ENCODE measurements at regions not wholly inside any gene's neighbourhood (a gene's known extent, or its start where the extent isn't known, plus 50 kb on each side); places are given as distances from the start of the nearest gene placed in this dataset.

DNA sequence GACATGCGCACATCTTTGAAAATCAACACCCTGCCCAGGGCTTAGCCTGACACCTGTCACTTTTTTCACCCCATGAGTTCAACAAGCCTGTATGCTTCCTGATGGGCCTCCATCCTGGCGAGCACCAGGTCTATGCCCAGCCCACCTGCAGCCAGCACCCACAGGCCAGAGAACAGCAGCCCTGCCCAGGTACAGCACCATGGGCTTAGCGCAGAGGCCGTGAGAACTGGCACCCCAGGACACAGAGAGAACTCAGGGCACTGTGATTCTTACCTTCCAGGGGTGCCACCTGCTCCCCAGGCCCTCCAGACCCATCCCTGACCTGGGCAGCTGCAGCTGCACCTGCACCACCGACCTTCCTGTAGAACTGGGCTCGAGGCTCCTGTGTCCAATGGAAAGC, 536.6 kb downstream of the TCERG1L start:
- Mint-ChIP-seq H3K9me3 (no peaks in the 10 kb centered on the region), H3K27me3 (peaks cover 2% of the 10 kb centered on the region), H3K36me3 (ENCODE audit: low read depth) (no peaks in the 10 kb centered on the region), H3K27ac (no peak overlapping the region), H3K4me3 (no peak overlapping the region), H3K4me1 (no peaks in the 10 kb centered on the region)
- no peak for ATAC-seq
- no peak for DNase-seq

DNA sequence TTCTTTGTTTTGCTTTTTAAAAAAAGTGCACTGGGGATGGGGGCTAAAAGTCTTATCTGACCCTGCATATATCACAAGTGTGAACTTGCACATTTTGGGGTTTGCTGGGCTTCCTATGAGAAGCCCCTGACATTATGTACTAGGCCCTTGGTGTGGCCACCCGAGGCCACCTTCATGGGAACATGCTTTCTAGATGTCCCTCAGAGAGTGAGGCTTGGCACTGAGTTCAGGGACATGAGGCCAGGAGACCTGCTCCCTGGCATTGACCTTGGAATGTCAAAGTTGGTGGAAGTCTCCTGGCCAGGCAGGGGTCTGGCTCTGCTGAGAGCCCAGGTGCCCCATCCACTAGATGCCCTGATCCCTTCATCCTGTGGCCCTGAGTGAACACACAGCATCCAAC, 536.2 kb downstream of the TCERG1L start:
- peaks cover 2% of the 10 kb centered on the region for H3K27me3 Mint-ChIP-seq
- H3K4me3 Mint-ChIP-seq: no peak overlapping the region
- H3K4me1 Mint-ChIP-seq: no peaks in the 10 kb centered on the region
- ATAC-seq: no peak
- H3K36me3 Mint-ChIP-seq (ENCODE audit: low read depth): no peaks in the 10 kb centered on the region
- H3K9me3 Mint-ChIP-seq: no peaks in the 10 kb centered on the region
- H3K27ac Mint-ChIP-seq: no peak overlapping the region
- no peak for DNase-seq

DNA sequence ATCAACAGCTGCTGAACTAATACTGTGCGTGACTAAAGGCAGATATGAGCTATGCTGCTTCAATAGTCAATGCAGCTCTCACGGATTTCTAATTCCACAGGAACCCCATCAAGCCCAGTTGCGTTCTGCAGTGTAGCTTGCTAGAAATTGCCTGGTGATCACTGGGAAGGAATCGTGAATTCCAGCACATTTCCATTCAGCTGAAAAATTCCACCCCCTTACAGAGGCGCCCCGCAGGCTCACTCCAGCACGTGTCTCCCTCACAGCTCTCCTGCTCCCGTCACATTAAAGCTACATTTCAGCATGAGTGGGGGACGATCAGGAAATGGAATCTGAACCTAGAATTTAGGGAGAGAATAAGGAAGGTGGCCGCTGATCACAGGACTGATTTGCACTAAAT, 534.8 kb downstream of the TCERG1L start:
- DNase-seq: no peak
- Mint-ChIP-seq H3K36me3 (ENCODE audit: low read depth) (no peaks in the 10 kb centered on the region), H3K4me1 (no peaks in the 10 kb centered on the region), H3K9me3 (no peaks in the 10 kb centered on the region), H3K27me3 (peaks cover 2% of the 10 kb centered on the region), H3K27ac (no peak overlapping the region), H3K4me3 (no peak overlapping the region)
- no peak for ATAC-seq

DNA sequence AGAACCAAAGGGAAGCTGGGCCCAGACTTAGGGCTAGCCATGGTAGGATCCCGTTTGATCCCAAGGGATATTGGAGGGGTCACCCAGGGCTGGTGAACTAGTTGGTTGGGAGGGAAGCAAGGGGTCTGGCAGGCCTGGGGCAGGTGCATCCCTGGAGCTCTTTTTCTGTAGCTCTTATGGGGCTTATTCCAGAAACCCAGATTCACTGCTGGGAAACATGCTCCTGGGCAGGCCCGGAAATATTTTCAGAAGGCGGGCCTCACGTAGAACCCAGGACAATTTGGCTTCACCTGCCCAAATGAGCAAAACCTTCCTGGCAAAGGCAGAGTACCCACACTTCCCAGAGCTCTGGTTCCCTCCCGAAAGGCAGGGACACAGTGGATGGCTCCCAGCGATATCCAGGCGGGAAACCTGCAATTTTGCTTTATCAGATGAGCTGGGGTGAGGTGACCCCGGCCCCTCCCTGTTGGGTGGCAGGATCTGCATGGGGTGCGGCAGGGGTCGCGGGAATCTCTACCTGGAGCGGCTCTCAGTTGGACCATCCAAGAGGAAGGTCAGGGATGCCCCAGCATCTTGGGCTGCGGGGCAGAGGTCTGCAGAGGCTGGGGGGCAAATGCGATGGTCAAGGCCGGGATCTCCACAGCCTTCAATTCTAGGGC, 533.9 kb downstream of the TCERG1L start:
- ATAC-seq (no peak), DNase-seq (no peak)
- Mint-ChIP-seq H3K9me3 (no peaks in the 10 kb centered on the region), H3K27ac (no peak overlapping the region), H3K27me3 (peaks cover 2% of the 10 kb centered on the region), H3K36me3 (ENCODE audit: low read depth) (no peaks in the 10 kb centered on the region), H3K4me3 (no peak overlapping the region), H3K4me1 (no peaks in the 10 kb centered on the region)

DNA sequence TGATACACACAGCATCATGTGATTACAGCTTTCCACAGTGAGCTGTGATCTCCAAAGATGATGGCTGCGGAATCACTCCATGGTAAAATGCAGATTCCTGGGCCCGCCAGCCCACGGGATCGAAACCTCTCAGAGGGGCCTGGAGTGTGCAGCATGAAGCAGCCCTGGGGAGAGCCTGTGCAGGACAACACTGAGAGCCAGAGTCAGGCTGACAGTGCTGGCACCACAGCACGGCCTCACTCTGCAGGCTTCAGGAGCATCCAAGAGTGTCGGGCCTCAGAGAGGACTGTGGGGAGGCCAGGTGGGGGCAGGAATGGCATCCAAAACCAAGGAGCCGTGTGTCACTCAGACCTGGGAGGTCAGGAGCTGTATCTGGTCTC, 533.4 kb downstream of the TCERG1L start:
- no peaks in the 10 kb centered on the region for H3K36me3 Mint-ChIP-seq (ENCODE audit: low read depth)
- DNase-seq (no peak), ATAC-seq (no peak)
- no peaks in the 10 kb centered on the region for H3K4me1 Mint-ChIP-seq
- no peak overlapping the region for H3K27ac Mint-ChIP-seq
- no peak overlapping the region for H3K4me3 Mint-ChIP-seq
- no peaks in the 10 kb centered on the region for H3K9me3 Mint-ChIP-seq
- peaks cover 2% of the 10 kb centered on the region for H3K27me3 Mint-ChIP-seq

DNA sequence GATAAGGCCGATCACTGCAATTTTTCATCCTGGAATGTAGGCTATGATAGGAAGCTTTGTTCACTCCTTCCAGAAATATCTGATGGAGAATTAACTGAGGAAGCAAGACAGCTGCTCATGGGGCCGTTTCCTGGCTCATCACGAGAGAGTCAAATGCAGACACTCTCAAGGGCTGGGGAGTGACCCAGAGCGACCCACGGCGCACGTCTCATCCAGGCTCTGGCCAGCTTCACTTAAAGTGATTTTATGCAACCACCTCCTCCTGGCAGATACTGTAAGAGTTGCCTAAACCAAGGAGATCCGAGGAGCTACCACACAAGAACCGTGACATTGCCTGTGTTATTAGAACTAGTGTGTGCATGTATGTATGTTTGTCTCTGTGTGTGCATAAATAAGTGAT, 530.8 kb downstream of the TCERG1L start:
- Mint-ChIP-seq H3K9me3 (no peaks in the 10 kb centered on the region), H3K4me3 (no peak overlapping the region), H3K27me3 (no peaks in the 10 kb centered on the region), H3K36me3 (ENCODE audit: low read depth) (no peaks in the 10 kb centered on the region), H3K4me1 (no peaks in the 10 kb centered on the region), H3K27ac (no peak overlapping the region)
- DNase-seq (no peak), ATAC-seq (no peak)

DNA sequence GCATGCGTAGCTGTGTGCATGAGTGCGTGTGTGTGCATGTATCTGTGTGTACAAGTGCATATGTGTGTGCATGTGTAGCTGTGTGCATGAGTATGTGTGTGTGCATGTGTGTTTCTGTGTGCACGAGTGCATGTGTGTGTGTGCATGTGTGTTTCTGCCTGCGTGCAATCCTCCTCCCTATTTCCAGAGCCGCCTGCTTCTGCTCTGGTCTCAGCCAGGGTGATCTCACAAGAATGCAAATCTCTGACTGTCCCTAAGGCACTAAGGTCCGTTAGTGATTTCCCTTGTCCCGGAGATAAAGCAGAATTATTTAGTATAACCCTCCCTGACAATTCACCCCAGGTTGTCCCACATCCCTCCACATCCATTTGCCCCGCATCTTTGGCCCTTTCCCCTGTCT, 530.3 kb downstream of the TCERG1L start:
- no peak overlapping the region for H3K27ac Mint-ChIP-seq
- H3K27me3 Mint-ChIP-seq: no peaks in the 10 kb centered on the region
- H3K4me3 Mint-ChIP-seq: no peak overlapping the region

DNA sequence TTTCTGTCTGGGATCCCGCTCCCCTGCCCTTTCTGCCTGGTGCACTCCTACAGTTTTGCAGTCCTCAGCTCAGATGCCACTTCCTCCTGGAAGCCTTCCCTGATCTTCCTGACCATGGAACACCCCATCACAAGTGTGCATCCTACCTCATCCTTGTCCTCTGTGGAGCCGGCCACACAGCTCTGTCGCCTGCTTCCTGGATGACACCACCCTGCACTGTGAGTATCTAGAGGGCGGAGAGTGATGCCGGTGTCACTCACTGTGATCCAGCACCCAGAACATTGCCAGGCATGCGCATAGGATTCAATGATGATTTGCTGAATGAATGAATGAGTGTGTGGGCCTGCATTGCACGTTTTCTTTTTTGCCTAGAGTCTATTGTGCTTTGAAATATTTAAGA, 529.9 kb downstream of the TCERG1L start:
- Mint-ChIP-seq H3K4me3 (no peak overlapping the region), H3K36me3 (ENCODE audit: low read depth) (no peaks in the 10 kb centered on the region), H3K27ac (no peak overlapping the region), H3K9me3 (no peaks in the 10 kb centered on the region), H3K4me1 (no peaks in the 10 kb centered on the region), H3K27me3 (no peaks in the 10 kb centered on the region)
- ATAC-seq (no peak), DNase-seq (no peak)

More for the DNA sequence above, 530.3 kb downstream of the TCERG1L start:
- Mint-ChIP-seq H3K9me3 (no peaks in the 10 kb centered on the region), H3K4me1 (no peaks in the 10 kb centered on the region), H3K36me3 (ENCODE audit: low read depth) (no peaks in the 10 kb centered on the region)
- DNase-seq: no peak
- ATAC-seq: no peak

DNA sequence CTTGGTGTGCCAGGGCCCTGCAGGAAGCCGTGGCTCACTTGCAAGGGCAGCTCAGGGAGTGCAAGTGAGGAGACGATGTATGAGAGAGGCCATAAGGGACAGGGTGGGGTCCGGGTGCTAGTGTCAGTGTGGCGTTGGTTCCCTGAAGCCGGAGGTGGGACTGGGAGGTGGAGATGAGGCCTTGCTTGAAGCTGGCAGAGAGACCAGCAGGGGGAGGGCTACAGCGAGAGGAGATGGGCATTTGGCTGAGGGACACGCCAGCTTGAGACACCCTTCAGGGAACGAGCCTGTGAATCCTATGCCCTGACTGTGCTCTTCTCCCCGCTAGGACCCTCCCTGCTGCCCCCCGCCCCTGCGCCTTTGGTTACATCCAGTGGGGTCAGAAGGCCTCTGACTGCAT, 529.1 kb downstream of the TCERG1L start:
- no peaks in the 10 kb centered on the region for H3K36me3 Mint-ChIP-seq (ENCODE audit: low read depth)
- ATAC-seq (no peak), DNase-seq (no peak)
- no peaks in the 10 kb centered on the region for H3K27me3 Mint-ChIP-seq
- no peak overlapping the region for H3K4me3 Mint-ChIP-seq
- no peak overlapping the region for H3K27ac Mint-ChIP-seq
- H3K4me1 Mint-ChIP-seq: no peaks in the 10 kb centered on the region
- H3K9me3 Mint-ChIP-seq: no peaks in the 10 kb centered on the region

DNA sequence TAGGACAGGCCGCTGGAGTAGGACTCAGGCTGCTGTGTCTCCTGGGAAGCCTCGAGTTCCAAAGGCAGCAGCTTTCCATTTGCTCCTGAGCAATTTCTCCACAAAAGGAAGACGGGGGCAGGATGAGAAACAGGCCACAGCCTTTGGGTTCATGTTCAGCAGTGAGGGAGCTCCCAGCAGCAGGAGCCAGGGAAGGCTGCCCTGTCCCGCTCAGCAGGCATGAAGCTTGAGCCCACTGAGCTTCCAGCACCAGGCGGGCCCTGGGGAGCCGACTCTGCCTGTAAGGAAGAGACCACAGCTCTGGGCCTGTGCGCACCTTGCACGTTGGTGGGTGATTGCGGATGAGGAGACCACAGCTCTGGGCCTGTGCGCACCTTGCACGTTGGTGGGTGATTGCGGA, 527.2 kb downstream of the TCERG1L start:
- Mint-ChIP-seq H3K4me1 (no peaks in the 10 kb centered on the region), H3K4me3 (no peak overlapping the region), H3K36me3 (ENCODE audit: low read depth) (no peaks in the 10 kb centered on the region), H3K9me3 (no peaks in the 10 kb centered on the region), H3K27ac (no peak overlapping the region), H3K27me3 (no peaks in the 10 kb centered on the region)
- no peak for DNase-seq
- ATAC-seq: no peak

DNA sequence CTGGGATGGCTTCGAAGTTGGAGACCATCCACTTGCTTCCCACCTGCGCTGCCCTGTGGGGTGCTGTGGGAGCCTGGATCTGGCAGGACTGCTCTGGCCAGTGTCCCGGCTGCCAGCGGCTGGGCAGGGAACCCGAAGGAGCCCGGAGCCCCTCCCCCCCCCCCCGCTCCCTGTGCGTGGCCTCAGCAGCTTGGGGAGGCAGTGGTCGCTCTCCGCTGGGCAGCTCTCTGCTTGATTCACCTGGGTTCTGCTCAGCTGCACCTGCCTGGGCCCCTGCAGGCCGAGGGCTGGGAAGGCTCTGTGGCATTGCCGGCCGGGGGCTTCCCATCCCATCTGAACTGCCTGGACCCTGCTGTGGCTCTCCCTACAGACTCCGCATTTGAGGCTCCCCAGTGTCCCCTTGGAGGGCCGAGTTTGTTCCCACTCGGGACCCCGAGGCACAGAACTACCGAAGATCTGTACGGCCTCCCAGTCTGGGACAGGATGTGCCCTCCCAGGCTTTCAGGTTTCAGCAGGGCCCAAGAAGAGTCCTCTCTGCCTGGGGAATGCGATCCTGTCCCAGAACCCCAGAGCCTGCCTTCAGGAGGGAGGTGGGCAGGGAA, 525.1 kb downstream of the TCERG1L start:
- ATAC-seq: no peak
- DNase-seq: no peak
- Mint-ChIP-seq H3K36me3 (ENCODE audit: low read depth) (no peaks in the 10 kb centered on the region), H3K4me3 (no peak overlapping the region), H3K9me3 (no peaks in the 10 kb centered on the region), H3K4me1 (no peaks in the 10 kb centered on the region), H3K27ac (no peak overlapping the region), H3K27me3 (no peaks in the 10 kb centered on the region)

DNA sequence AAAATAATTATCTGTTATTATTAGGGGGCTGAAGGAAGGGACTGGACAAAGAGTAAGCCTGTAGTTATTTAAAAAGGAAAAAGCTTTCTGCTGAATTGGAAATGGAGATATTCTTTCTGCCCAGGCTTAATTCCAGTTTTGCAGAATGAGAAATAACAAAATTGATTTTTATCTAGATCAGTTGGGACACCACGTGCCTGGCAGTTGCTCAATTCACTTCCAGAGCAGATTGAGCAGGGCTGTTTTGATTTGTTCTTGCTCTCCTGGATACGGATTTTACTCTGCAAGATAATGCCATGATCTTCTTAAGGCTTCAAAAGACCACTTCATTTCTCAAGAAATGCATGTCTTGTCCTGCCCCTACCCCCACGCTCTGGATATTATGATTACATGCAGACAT, 524.3 kb downstream of the TCERG1L start:
- no peak for DNase-seq
- H3K4me3 Mint-ChIP-seq: no peak overlapping the region
- no peaks in the 10 kb centered on the region for H3K9me3 Mint-ChIP-seq
- no peaks in the 10 kb centered on the region for H3K4me1 Mint-ChIP-seq
- H3K27me3 Mint-ChIP-seq: no peaks in the 10 kb centered on the region
- no peaks in the 10 kb centered on the region for H3K36me3 Mint-ChIP-seq (ENCODE audit: low read depth)
- no peak for ATAC-seq
- H3K27ac Mint-ChIP-seq: no peak overlapping the region

DNA sequence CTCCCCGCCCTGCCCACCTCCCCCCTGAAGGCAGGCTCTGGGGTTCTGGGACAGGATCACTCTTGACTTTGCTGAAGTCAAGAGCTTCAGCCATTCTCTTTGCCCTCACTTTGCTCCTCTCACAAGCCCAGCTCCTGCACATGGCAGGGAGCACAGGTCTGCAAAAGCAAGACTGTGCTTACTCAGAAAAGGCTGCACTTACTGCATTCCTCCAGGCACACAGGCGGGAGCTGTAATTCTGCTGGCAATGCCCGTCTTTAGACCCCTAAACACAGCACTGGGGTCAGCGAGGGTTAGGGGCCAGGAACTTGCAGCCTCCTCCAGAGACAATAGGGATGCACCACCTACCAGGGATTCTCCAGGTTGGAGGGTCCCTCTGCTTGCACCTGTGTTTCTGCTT, 523.7 kb downstream of the TCERG1L start:
- Mint-ChIP-seq H3K27me3 (no peaks in the 10 kb centered on the region), H3K4me1 (no peaks in the 10 kb centered on the region), H3K36me3 (ENCODE audit: low read depth) (no peaks in the 10 kb centered on the region), H3K9me3 (no peaks in the 10 kb centered on the region), H3K4me3 (no peak overlapping the region), H3K27ac (no peak overlapping the region)
- no peak for ATAC-seq
- no peak for DNase-seq

DNA sequence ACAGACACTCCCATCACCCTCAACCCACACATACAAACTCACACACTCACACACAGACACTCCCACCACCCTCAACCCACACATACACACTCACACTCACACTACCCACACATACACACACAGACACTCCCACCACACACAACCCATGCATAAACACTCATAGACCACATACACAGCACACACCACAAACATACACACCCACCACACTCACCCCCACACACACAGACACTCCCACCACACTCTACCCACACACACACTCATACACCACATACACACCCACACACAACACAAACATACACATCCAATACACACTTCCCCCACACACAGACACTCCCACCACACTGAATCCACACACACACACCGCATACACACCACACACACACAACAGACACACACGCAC, 521.2 kb downstream of the TCERG1L start:
- ATAC-seq (peak; percentile 35), DNase-seq (no peak)
- Mint-ChIP-seq H3K4me3 (no peak overlapping the region), H3K27ac (no peak overlapping the region), H3K27me3 (no peaks in the 10 kb centered on the region), H3K9me3 (no peaks in the 10 kb centered on the region), H3K36me3 (ENCODE audit: low read depth) (no peaks in the 10 kb centered on the region), H3K4me1 (no peaks in the 10 kb centered on the region)

DNA sequence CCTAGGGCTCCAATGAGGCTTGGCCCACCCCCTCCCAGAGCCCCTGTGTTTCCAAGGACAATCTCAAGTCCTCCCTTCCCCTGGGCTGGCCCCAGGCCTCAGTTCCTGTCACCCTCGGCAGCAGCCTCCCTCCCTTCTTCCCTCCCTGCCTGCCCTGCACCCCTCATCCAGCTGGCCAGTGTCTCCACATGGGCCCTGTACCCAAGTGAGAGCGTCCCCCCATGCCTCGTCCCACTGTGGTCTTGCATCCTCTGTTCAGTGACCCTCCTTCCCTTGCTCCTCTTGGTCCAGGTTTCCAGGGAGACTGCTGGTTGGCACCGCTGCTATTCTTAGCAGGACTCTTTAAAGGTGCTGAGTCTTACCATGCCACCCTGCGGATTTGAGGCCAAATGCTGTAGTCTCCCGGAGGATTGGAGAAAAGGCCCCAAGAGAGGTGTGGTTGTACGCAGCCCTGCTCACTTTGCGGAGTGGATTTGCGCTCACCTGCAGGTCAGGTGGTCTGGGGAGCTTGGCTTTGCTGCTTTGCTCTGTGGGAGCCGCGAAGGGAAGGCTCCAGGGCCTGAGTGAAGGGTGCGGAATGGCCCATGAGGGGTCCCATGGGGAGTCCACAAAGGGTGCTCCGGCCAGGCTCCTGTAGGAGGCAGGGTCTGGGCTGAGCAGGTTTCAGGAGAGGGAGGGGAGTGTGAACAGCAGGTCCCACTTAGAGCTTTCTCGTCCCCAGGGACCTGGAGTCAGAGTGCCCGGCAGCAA, 519.2 kb downstream of the TCERG1L start:
- Mint-ChIP-seq H3K36me3 (ENCODE audit: low read depth) (no peaks in the 10 kb centered on the region), H3K4me3 (no peak overlapping the region), H3K27ac (no peak overlapping the region), H3K9me3 (no peaks in the 10 kb centered on the region), H3K4me1 (no peaks in the 10 kb centered on the region), H3K27me3 (peaks cover 2% of the 10 kb centered on the region)
- ATAC-seq: no peak
- DNase-seq: no peak
